ENCODE measurements at regions not wholly inside any gene's neighbourhood (a gene's known extent, or its start where the extent isn't known, plus 50 kb on each side); places are given as distances from the start of the nearest gene placed in this dataset.

DNA sequence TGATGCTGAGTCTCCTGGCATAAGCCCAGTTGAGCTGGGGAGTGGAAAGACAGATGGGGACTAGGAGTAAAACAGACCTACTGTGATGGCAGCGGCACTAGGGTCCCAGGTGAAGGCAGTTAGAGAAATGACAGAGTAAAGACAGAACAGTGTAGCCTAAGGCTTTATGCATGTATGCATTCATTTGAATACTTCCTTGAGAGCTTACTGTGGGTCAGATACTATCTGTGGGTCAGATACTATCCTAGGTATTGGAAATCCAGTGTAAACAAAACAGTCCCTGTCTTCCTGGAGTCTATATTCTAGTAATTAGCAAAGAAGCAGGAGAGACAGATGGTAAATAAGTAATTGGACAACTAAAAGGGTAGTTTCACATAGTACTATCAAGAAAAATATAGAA, 73.7 kb upstream of the LRCH1 start:
- TF ChIP-seq ZNF837 (tag by site-specific recombination; IDR thresholded peaks at IDR 0.05), result no peak
- TF ChIP-seq, protein P1, sequence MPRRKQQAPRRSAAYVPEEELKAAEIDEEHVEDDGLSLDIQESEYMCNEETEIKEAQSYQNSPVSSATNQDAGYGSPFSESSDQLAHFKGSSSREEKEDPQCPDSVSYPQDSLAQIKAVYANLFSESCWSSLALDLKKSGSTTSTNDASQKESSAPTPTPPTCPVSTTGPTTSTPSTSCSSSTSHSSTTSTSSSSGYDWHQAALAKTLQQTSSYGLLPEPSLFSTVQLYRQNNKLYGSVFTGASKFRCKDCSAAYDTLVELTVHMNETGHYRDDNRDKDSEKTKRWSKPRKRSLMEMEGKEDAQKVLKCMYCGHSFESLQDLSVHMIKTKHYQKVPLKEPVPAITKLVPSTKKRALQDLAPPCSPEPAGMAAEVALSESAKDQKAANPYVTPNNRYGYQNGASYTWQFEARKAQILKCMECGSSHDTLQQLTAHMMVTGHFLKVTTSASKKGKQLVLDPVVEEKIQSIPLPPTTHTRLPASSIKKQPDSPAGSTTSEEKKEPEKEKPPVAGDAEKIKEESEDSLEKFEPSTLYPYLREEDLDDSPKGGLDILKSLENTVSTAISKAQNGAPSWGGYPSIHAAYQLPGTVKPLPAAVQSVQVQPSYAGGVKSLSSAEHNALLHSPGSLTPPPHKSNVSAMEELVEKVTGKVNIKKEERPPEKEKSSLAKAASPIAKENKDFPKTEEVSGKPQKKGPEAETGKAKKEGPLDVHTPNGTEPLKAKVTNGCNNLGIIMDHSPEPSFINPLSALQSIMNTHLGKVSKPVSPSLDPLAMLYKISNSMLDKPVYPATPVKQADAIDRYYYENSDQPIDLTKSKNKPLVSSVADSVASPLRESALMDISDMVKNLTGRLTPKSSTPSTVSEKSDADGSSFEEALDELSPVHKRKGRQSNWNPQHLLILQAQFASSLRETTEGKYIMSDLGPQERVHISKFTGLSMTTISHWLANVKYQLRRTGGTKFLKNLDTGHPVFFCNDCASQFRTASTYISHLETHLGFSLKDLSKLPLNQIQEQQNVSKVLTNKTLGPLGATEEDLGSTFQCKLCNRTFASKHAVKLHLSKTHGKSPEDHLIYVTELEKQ (tag by site-specific recombination; IDR thresholded peaks at IDR 0.05; ENCODE audit: borderline replicate concordance), result no peak
- no peak for TF ChIP-seq ZNF292 (tag by site-specific recombination; IDR thresholded peaks at IDR 0.05; ENCODE audit: borderline replicate concordance, low read depth)
- TF ChIP-seq SCRT2 (tag by site-specific recombination; IDR thresholded peaks at IDR 0.05), result no peak
- no peak for TF ChIP-seq ZNF521 (tag by site-specific recombination; IDR thresholded peaks at IDR 0.05)
- no peak for TF ChIP-seq GFI1B (tag by site-specific recombination; IDR thresholded peaks at IDR 0.05)
- TF ChIP-seq, protein P2, sequence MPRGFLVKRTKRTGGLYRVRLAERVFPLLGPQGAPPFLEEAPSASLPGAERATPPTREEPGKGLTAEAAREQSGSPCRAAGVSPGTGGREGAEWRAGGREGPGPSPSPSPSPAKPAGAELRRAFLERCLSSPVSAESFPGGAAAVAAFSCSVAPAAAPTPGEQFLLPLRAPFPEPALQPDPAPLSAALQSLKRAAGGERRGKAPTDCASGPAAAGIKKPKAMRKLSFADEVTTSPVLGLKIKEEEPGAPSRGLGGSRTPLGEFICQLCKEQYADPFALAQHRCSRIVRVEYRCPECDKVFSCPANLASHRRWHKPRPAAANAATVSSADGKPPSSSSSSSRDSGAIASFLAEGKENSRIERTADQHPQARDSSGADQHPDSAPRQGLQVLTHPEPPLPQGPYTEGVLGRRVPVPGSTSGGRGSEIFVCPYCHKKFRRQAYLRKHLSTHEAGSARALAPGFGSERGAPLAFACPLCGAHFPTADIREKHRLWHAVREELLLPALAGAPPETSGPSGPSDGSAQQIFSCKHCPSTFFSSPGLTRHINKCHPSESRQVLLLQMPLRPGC (tag by site-specific recombination; IDR thresholded peaks at IDR 0.05), result no peak
- no peak for TF ChIP-seq OVOL3 (tag by site-specific recombination; IDR thresholded peaks at IDR 0.05)
- no peak for TF ChIP-seq ZNF16 (tag by site-specific recombination; IDR thresholded peaks at IDR 0.05; ENCODE audit: low read depth)
- TF ChIP-seq ZBTB8A (tag by site-specific recombination; IDR thresholded peaks at IDR 0.05), result no peak
- TF ChIP-seq, protein P3, sequence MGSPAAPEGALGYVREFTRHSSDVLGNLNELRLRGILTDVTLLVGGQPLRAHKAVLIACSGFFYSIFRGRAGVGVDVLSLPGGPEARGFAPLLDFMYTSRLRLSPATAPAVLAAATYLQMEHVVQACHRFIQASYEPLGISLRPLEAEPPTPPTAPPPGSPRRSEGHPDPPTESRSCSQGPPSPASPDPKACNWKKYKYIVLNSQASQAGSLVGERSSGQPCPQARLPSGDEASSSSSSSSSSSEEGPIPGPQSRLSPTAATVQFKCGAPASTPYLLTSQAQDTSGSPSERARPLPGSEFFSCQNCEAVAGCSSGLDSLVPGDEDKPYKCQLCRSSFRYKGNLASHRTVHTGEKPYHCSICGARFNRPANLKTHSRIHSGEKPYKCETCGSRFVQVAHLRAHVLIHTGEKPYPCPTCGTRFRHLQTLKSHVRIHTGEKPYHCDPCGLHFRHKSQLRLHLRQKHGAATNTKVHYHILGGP (tag by site-specific recombination; IDR thresholded peaks at IDR 0.05), result no peak
- H3K4me1 ChIP-seq (ENCODE audit: control insufficient read depth, insufficient read depth, low read length), result no peaks in the 10 kb centered on the region
- no peaks in the 10 kb centered on the region for H3K36me3 ChIP-seq (ENCODE audit: control insufficient read depth in 2 of 2, insufficient read depth in 1 of 2, low read length in 2 of 2)
- POLR2A ChIA-PET, result no interaction called here
- H3K4me3 ChIP-seq (ENCODE audit: low read depth, low read length), result no peak overlapping the region
- H3K27ac ChIP-seq (ENCODE audit: extremely low read depth, low read depth, low read length), result no peak overlapping the region
- H3K9me3 ChIP-seq (ENCODE audit: control insufficient read depth, insufficient read depth, low read depth, low read length), result no peaks in the 10 kb centered on the region
- CTCF ChIA-PET, result no interaction called here

DNA sequence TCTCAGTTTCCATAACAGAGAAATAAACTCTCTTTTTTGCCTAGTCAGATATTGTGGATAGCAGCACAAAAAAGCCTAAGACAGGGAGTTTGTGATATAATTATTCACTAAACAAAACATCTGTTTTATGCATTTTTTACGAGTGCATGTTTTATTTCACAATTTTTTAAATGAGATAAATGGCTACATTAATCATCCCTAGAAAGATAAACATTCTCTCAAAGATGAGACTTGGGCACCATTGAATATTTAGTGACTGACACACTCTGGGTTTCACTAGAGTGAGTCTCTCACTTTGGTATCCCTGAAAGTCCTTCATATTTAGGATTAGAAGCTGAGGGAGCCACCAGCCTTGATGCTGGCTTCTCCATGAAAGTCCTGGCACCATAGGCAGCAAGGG, 74.3 kb upstream of the LRCH1 start:
- Histone ChIP-seq H3K9me3 (ENCODE audit: control insufficient read depth, insufficient read depth, low read depth, low read length) (no peaks in the 10 kb centered on the region), H3K4me3 (ENCODE audit: low read depth, low read length) (no peak overlapping the region), H3K36me3 (ENCODE audit: control insufficient read depth in 2 of 2, insufficient read depth in 1 of 2, low read length in 2 of 2) (no peaks in the 10 kb centered on the region), H3K27ac (ENCODE audit: extremely low read depth, low read depth, low read length) (no peak overlapping the region), H3K4me1 (ENCODE audit: control insufficient read depth, insufficient read depth, low read length) (no peaks in the 10 kb centered on the region)
- ChIA-PET POLR2A (no interaction called here), CTCF (no interaction called here)
- no peak for TF ChIP-seq ZNF423 (tag by site-specific recombination; IDR thresholded peaks at IDR 0.05)
- no peak for TF ChIP-seq ZNF776 (tag by site-specific recombination; IDR thresholded peaks at IDR 0.05; ENCODE audit: borderline replicate concordance)
- no peak for TF ChIP-seq ZNF792 (tag by site-specific recombination; IDR thresholded peaks at IDR 0.05)
- TF ChIP-seq GFI1B (tag by site-specific recombination; IDR thresholded peaks at IDR 0.05), result no peak

DNA sequence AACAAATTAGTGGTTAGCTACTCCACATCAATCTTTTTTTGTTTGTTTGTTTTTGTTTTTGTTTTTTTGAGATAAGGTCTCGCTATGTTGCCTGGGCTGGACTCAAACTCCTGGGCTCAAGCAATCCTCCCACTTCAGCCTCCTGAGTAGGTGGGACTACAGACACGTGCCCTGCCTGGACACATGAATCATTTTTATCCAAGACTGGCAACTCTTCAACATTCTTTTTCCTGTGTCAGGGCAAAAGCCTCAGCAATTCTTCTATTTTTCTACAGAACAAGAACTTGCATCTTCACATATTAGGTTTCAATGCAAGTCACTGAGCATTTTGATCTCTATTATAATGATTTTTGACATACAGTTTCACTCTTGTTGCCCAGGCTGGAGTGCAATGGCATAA, 76.8 kb upstream of the LRCH1 start:
- no peak overlapping the region for H3K4me3 ChIP-seq (ENCODE audit: low read depth, low read length)

More for the DNA sequence above, 76.8 kb upstream of the LRCH1 start:
- H3K4me1 ChIP-seq (ENCODE audit: control insufficient read depth, insufficient read depth, low read length), result no peaks in the 10 kb centered on the region
- CTCF ChIA-PET, result no interaction called here
- no peaks in the 10 kb centered on the region for H3K36me3 ChIP-seq (ENCODE audit: control insufficient read depth in 2 of 2, insufficient read depth in 1 of 2, low read length in 2 of 2)
- no peak overlapping the region for H3K27ac ChIP-seq (ENCODE audit: extremely low read depth, low read depth, low read length)
- POLR2A ChIA-PET, result no interaction called here
- no peak for TF ChIP-seq BCL11A (tag by site-specific recombination; IDR thresholded peaks at IDR 0.05; ENCODE audit: low read depth)
- TF ChIP-seq TRIM28 (IDR thresholded peaks at IDR 0.05; ENCODE audit: borderline replicate concordance, low read length), result no peak
- 0 out of 2 replicates have a peak, but pooled peaks have one; percentile 12 for TF ChIP-seq ZFHX2 (tag by site-specific recombination; conservative IDR thresholded peaks at IDR 0.05)
- TF ChIP-seq ZNF664 (tag by site-specific recombination; IDR thresholded peaks at IDR 0.05), result no peak
- TF ChIP-seq ZSCAN30 (tag by site-specific recombination; IDR thresholded peaks at IDR 0.05), result no peak
- TF ChIP-seq ZNF623 (tag by site-specific recombination; IDR thresholded peaks at IDR 0.05), result no peak
- no peaks in the 10 kb centered on the region for H3K9me3 ChIP-seq (ENCODE audit: control insufficient read depth, insufficient read depth, low read depth, low read length)
